Loucy (cell line): ENCODE measurements at regions not wholly inside any gene's neighbourhood (a gene's known extent, or its start where the extent isn't known, plus 50 kb on each side); places are given as distances from the start of the nearest gene placed in this dataset.

Source experiments
- CTCF ChIP-seq: fragments of 200-600 bp; sonication (generic); conservative IDR thresholded peaks from 2 replicates; pipeline ENCODE4 v1.5.1; 2014; ENCODE audit warnings: mild to moderate bottlenecking, antibody characterized with exemption, low read length
- EZH2phosphoT487 ChIP-seq: fragments of 200-600 bp; IDR thresholded peaks from 2 replicates; pipeline ENCODE4 v1.6.1; 2018; ENCODE audit warnings: antibody characterized with exemption, mild to moderate bottlenecking, moderate library complexity, borderline replicate concordance

- TF ChIP-seq CTCF: no peak
- TF ChIP-seq EZH2phosphoT487: no peak
These were observed 320.4 kb downstream of the BCL11B start for GRCh38 chr14:98951521-98952152.
